ENCODE measurements at regions not wholly inside any gene's neighbourhood (a gene's known extent, or its start where the extent isn't known, plus 50 kb on each side); places are given as distances from the start of the nearest gene placed in this dataset.

DNA sequence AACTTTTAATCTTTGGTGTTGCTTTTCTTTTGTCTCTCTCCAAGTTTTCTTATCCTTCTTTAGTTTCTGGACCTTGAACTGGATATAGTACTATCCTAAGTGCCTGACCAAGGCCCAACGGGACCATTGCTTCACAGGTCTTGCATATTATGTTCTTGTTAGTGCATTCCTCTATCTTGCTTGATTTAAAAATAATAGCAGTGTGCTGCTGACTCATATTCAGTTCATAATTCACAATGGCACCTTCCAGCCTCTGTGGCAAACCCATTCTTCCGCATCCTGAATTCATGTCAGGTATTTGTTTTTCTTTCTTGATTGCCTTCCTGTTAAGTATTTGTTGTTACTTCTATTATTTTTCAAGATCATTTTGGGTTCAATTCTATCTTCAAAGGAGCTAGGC lies 197.1 kb upstream of the GIMD1 start:
- no peak for TF ChIP-seq EP300 (IDR thresholded peaks at IDR 0.05; ENCODE audit: borderline replicate concordance)
- no peak for TF ChIP-seq NFIC (IDR thresholded peaks at IDR 0.05)
- no peak for TF ChIP-seq TCF12 (IDR thresholded peaks at IDR 0.05; ENCODE audit: low read depth)
- TF ChIP-seq, protein P1, sequence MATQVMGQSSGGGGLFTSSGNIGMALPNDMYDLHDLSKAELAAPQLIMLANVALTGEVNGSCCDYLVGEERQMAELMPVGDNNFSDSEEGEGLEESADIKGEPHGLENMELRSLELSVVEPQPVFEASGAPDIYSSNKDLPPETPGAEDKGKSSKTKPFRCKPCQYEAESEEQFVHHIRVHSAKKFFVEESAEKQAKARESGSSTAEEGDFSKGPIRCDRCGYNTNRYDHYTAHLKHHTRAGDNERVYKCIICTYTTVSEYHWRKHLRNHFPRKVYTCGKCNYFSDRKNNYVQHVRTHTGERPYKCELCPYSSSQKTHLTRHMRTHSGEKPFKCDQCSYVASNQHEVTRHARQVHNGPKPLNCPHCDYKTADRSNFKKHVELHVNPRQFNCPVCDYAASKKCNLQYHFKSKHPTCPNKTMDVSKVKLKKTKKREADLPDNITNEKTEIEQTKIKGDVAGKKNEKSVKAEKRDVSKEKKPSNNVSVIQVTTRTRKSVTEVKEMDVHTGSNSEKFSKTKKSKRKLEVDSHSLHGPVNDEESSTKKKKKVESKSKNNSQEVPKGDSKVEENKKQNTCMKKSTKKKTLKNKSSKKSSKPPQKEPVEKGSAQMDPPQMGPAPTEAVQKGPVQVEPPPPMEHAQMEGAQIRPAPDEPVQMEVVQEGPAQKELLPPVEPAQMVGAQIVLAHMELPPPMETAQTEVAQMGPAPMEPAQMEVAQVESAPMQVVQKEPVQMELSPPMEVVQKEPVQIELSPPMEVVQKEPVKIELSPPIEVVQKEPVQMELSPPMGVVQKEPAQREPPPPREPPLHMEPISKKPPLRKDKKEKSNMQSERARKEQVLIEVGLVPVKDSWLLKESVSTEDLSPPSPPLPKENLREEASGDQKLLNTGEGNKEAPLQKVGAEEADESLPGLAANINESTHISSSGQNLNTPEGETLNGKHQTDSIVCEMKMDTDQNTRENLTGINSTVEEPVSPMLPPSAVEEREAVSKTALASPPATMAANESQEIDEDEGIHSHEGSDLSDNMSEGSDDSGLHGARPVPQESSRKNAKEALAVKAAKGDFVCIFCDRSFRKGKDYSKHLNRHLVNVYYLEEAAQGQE (IDR thresholded peaks at IDR 0.05; ENCODE audit: low read depth) = no peak
- no peak for TF ChIP-seq EGR1 (IDR thresholded peaks at IDR 0.05)
- TF ChIP-seq, protein P2, sequence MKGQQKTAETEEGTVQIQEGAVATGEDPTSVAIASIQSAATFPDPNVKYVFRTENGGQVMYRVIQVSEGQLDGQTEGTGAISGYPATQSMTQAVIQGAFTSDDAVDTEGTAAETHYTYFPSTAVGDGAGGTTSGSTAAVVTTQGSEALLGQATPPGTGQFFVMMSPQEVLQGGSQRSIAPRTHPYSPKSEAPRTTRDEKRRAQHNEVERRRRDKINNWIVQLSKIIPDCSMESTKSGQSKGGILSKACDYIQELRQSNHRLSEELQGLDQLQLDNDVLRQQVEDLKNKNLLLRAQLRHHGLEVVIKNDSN (IDR thresholded peaks at IDR 0.05) = no peak
- no peak for TF ChIP-seq ZBTB7A (IDR thresholded peaks at IDR 0.05; ENCODE audit: low read depth)
- no peak for TF ChIP-seq TAF1 (IDR thresholded peaks at IDR 0.05; ENCODE audit: low read depth)
- TF ChIP-seq RAD21 (IDR thresholded peaks at IDR 0.05; ENCODE audit: low read depth) = no peak
- no peak for TF ChIP-seq FOXM1 (IDR thresholded peaks at IDR 0.05; ENCODE audit: borderline replicate concordance, low read depth)
- no peak for TF ChIP-seq CREB1 (IDR thresholded peaks at IDR 0.05; ENCODE audit: low read depth)
- TF ChIP-seq TEAD4 (IDR thresholded peaks at IDR 0.05) = no peak
- TF ChIP-seq, protein P3, sequence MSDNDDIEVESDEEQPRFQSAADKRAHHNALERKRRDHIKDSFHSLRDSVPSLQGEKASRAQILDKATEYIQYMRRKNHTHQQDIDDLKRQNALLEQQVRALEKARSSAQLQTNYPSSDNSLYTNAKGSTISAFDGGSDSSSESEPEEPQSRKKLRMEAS (IDR thresholded peaks at IDR 0.05) = no peak
- no peak for TF ChIP-seq CEBPB (IDR thresholded peaks at IDR 0.05)
- TF ChIP-seq YY1 (IDR thresholded peaks at IDR 0.05; ENCODE audit: low read depth) = no peak

DNA sequence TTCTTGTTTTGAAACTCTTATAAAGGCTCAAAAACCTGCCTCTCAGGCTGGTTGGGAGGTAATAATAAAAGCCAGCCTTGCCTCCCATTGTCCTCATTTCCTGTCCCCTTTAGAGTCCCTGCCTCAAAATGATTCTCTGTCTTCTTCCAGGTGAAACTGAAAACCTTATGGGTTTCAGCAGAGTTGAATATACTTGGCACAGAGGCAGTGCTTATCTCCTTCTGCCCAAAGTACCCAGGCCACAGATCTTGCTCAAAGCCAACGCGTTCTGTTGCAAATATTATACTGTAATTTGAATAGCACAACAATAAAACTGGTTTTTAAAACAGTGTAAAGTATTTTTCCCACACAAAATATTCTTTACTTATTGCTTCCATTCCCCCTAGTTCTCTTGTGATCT lies 183.1 kb upstream of the GIMD1 start:
- TF ChIP-seq NFIC (IDR thresholded peaks at IDR 0.05) = no peak
- TF ChIP-seq CREB1 (IDR thresholded peaks at IDR 0.05; ENCODE audit: low read depth) = no peak
- TF ChIP-seq, protein P1 (IDR thresholded peaks at IDR 0.05; ENCODE audit: low read depth) = no peak
- no peak for TF ChIP-seq ZBTB7A (IDR thresholded peaks at IDR 0.05; ENCODE audit: low read depth)
- TF ChIP-seq, protein P2 (IDR thresholded peaks at IDR 0.05) = no peak
- TF ChIP-seq RAD21 (IDR thresholded peaks at IDR 0.05; ENCODE audit: low read depth) = no peak
- TF ChIP-seq EGR1 (IDR thresholded peaks at IDR 0.05) = no peak
- TF ChIP-seq CEBPB (IDR thresholded peaks at IDR 0.05) = no peak
- no peak for TF ChIP-seq TCF12 (IDR thresholded peaks at IDR 0.05; ENCODE audit: low read depth)
- no peak for TF ChIP-seq FOXM1 (IDR thresholded peaks at IDR 0.05; ENCODE audit: borderline replicate concordance, low read depth)
- TF ChIP-seq, protein P3 (IDR thresholded peaks at IDR 0.05) = no peak
- TF ChIP-seq EP300 (IDR thresholded peaks at IDR 0.05; ENCODE audit: borderline replicate concordance) = no peak

DNA sequence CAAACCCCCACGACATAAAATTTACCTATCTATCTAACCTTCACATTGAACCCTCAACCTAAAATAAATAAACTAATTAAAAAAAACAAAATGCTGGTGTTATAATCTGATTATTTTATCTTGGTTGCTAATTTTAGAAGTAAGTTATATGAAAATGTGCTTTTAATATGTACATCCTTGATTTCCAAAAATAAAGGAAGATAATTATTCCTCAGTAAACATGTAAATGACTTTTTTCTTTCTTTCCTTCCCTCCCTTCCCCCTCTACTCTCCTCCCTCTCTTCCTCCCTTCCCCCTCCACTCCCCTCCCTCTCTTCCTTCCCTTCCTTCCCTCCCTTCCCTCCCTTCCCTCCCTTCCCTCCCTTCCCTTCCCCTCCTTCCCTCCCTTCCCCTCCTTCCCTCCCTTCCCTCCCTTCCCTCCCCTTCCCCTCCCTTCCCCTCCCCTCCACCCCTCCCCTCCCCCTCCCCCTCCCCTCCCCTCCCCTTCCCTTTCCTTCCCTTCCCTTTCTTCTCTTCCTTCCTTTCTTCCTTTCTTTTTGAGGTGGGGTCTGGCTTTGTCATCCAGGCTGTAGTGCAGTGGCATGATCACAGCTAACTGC lies 180.0 kb upstream of the GIMD1 start:
- TF ChIP-seq RAD21 (IDR thresholded peaks at IDR 0.05; ENCODE audit: low read depth) = no peak
- TF ChIP-seq, protein P1 (IDR thresholded peaks at IDR 0.05; ENCODE audit: low read depth) = no peak
- TF ChIP-seq ZBTB7A (IDR thresholded peaks at IDR 0.05; ENCODE audit: low read depth) = no peak
- no peak for TF ChIP-seq YY1 (IDR thresholded peaks at IDR 0.05; ENCODE audit: low read depth)
- TF ChIP-seq TAF1 (IDR thresholded peaks at IDR 0.05; ENCODE audit: low read depth) = no peak
- TF ChIP-seq EP300 (IDR thresholded peaks at IDR 0.05; ENCODE audit: borderline replicate concordance) = no peak
- TF ChIP-seq, protein P2 (IDR thresholded peaks at IDR 0.05) = no peak
- no peak for TF ChIP-seq CREB1 (IDR thresholded peaks at IDR 0.05; ENCODE audit: low read depth)

DNA sequence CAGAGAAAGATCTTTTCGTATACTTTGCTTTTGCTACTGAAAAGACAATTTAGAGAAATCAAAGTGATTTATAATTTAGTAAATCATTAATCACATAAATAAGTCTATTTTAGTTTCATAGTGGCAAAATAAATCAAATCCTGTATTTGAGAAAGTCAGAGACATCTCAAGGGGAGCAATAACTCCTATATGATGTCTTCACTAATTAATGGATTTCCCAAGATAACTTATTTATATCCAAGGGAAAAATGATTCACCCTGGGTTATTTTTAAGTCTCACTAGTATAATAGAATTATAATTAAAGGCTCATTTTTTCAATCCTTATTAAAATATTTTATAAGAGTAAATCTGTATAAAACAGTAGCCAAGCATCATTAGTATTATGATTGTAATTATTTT lies 177.8 kb upstream of the GIMD1 start:
- TF ChIP-seq, protein P3 (IDR thresholded peaks at IDR 0.05) = no peak
- no peak for TF ChIP-seq CEBPB (IDR thresholded peaks at IDR 0.05)
- TF ChIP-seq, protein P1 (IDR thresholded peaks at IDR 0.05; ENCODE audit: low read depth) = no peak
- no peak for TF ChIP-seq EGR1 (IDR thresholded peaks at IDR 0.05)
- TF ChIP-seq, protein P2 (IDR thresholded peaks at IDR 0.05) = no peak
- no peak for TF ChIP-seq RAD21 (IDR thresholded peaks at IDR 0.05; ENCODE audit: low read depth)
- TF ChIP-seq TCF12 (IDR thresholded peaks at IDR 0.05; ENCODE audit: low read depth) = no peak
- TF ChIP-seq FOXM1 (IDR thresholded peaks at IDR 0.05; ENCODE audit: borderline replicate concordance, low read depth) = no peak
- no peak for TF ChIP-seq EP300 (IDR thresholded peaks at IDR 0.05; ENCODE audit: borderline replicate concordance)
- TF ChIP-seq CREB1 (IDR thresholded peaks at IDR 0.05; ENCODE audit: low read depth) = no peak
- no peak for TF ChIP-seq TAF1 (IDR thresholded peaks at IDR 0.05; ENCODE audit: low read depth)
- TF ChIP-seq ZBTB7A (IDR thresholded peaks at IDR 0.05; ENCODE audit: low read depth) = no peak
- TF ChIP-seq TEAD4 (IDR thresholded peaks at IDR 0.05) = no peak
- TF ChIP-seq YY1 (IDR thresholded peaks at IDR 0.05; ENCODE audit: low read depth) = no peak
- TF ChIP-seq NFIC (IDR thresholded peaks at IDR 0.05) = no peak

Data from Ishikawa (cell line).